ENCODE measurements at regions not wholly inside any gene's neighbourhood (a gene's known extent, or its start where the extent isn't known, plus 50 kb on each side); places are given as distances from the start of the nearest gene placed in this dataset.

DNA sequence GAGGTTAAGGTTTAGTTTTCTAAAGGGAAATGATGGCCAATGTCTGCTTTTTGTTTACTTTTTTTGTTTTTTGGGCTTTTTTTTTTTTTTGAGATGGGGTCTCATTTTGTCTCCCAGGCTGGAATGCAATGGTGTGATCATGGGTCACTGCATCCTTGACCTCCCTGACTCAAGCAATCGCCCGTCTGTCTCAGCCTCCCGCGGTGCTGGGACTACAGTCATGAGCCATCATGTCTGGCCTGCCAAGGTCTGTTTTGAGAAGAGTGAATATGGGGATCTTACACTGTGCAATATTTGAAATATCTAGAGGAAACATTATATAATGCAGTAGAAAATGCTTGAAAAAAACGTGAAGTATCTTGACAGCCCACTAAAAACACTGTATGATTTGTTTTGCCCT lies 162.5 kb downstream of the GASK1B start:
- Mint-ChIP-seq H3K27ac (ENCODE audit: unreplicated experiment) (no peak overlapping the region), H3K4me1 (ENCODE audit: low read depth, unreplicated experiment) (no peaks in the 10 kb centered on the region), H3K27me3 (ENCODE audit: unreplicated experiment) (no peaks in the 10 kb centered on the region), H3K36me3 (ENCODE audit: insufficient read depth, unreplicated experiment) (no peaks in the 10 kb centered on the region), H3K4me3 (ENCODE audit: low read depth, unreplicated experiment) (no peak overlapping the region), H3K9me3 (ENCODE audit: low read depth, unreplicated experiment) (no peaks in the 10 kb centered on the region)
- intact Hi-C loops (cut with micrococcal nuclease; ENCODE audit: unreplicated experiment): no loop called here
- CTCF ChIA-PET: no interaction called here
- no TSS peak for BruUV-seq (replicated peaks)
- TF ChIP-seq, protein P1, sequence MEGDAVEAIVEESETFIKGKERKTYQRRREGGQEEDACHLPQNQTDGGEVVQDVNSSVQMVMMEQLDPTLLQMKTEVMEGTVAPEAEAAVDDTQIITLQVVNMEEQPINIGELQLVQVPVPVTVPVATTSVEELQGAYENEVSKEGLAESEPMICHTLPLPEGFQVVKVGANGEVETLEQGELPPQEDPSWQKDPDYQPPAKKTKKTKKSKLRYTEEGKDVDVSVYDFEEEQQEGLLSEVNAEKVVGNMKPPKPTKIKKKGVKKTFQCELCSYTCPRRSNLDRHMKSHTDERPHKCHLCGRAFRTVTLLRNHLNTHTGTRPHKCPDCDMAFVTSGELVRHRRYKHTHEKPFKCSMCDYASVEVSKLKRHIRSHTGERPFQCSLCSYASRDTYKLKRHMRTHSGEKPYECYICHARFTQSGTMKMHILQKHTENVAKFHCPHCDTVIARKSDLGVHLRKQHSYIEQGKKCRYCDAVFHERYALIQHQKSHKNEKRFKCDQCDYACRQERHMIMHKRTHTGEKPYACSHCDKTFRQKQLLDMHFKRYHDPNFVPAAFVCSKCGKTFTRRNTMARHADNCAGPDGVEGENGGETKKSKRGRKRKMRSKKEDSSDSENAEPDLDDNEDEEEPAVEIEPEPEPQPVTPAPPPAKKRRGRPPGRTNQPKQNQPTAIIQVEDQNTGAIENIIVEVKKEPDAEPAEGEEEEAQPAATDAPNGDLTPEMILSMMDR (IDR thresholded peaks at IDR 0.05; ENCODE audit: unreplicated experiment): no peak
- no peak for DNase-seq

DNA sequence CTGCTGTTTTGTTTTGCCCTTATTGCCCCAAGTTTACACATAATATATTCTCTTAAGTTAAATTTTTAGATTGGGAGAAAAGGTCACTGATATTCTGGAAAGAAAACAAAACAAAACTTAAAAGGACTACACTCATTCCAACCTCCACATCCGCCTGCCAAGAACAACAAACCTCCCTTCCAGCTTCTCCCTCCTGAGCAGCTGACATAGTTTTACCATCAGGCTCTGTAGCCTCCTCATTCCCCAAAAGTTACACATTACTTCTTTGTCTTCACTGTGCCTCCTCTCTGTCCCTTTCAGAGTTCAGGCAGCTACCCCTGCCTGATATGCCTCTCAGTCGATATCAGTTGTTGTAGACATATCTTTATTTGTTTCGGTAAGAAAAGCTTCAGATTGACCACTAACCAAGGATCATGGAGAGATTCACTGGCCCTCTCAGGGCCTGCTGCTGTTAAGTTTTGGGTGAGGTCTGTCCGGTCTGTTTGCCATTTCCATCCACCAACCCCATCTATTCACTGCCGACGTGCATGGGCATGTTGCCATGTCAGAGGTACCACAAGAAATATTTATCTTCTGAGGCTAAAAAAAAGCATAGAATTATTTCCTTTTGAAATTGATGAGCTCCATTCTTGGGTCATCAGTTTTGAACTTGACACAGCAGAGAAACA lies 164.1 kb downstream of the GASK1B start:
- H3K27ac Mint-ChIP-seq (ENCODE audit: unreplicated experiment): no peak overlapping the region
- no peak for DNase-seq

DNA sequence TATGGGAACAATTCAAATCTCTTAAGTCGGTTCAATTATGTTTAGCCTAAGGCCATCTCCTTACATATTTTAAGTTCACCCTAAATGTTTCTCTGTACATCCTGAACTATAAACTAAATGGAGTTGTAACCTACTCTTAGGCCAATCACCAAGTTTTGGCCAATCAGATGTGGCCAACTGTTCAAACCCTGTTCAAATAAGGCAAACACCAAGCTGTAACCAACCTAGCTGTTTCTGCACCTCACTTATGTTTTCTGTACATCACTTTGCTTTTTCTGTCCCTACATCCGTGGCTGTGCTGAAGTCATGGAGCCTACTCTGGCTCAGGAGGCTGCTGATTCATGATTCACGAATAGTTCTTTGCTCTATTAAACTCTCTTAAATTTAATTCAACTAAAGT lies 165.3 kb downstream of the GASK1B start:
- CTCF ChIA-PET: no interaction called here
- no peak overlapping the region for H3K4me3 Mint-ChIP-seq (ENCODE audit: low read depth, unreplicated experiment)
- no peaks in the 10 kb centered on the region for H3K9me3 Mint-ChIP-seq (ENCODE audit: low read depth, unreplicated experiment)
- H3K36me3 Mint-ChIP-seq (ENCODE audit: insufficient read depth, unreplicated experiment): no peaks in the 10 kb centered on the region
- TF ChIP-seq, protein P1 (IDR thresholded peaks at IDR 0.05; ENCODE audit: unreplicated experiment): no peak
- BruUV-seq (replicated peaks): no TSS peak
- no peaks in the 10 kb centered on the region for H3K4me1 Mint-ChIP-seq (ENCODE audit: low read depth, unreplicated experiment)
- DNase-seq: no peak
- H3K27me3 Mint-ChIP-seq (ENCODE audit: unreplicated experiment): no peaks in the 10 kb centered on the region
- intact Hi-C loops (cut with micrococcal nuclease; ENCODE audit: unreplicated experiment): no loop called here
- no peak overlapping the region for H3K27ac Mint-ChIP-seq (ENCODE audit: unreplicated experiment)

More for the DNA sequence above, 164.1 kb downstream of the GASK1B start:
- Mint-ChIP-seq H3K36me3 (ENCODE audit: insufficient read depth, unreplicated experiment) (no peaks in the 10 kb centered on the region), H3K27me3 (ENCODE audit: unreplicated experiment) (no peaks in the 10 kb centered on the region), H3K9me3 (ENCODE audit: low read depth, unreplicated experiment) (no peaks in the 10 kb centered on the region), H3K4me3 (ENCODE audit: low read depth, unreplicated experiment) (no peak overlapping the region), H3K4me1 (ENCODE audit: low read depth, unreplicated experiment) (no peaks in the 10 kb centered on the region)
- intact Hi-C loops (cut with micrococcal nuclease; ENCODE audit: unreplicated experiment): no loop called here
- CTCF ChIA-PET: no interaction called here
- TF ChIP-seq, protein P1 (IDR thresholded peaks at IDR 0.05; ENCODE audit: unreplicated experiment): no peak
- no TSS peak for BruUV-seq (replicated peaks)

DNA sequence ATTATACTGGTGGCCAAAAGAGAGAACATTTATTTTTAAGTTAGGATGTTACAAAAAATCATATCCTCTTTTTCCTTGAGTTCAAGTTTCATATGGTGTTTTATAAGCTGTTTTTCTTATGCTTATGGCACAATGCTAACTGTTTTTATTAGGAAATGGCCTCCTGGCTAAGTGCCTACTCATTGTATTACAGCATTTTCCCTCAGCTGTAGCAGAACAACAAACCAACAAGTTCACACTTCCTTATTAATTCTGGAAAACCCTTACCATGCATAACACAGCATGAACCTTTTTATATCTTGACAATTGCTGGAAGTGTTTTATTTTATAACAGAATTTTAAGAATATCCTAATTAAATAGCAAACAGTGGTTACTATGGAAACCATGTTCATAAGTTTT lies 165.8 kb downstream of the GASK1B start:
- TF ChIP-seq, protein P1 (IDR thresholded peaks at IDR 0.05; ENCODE audit: unreplicated experiment): no peak
- no TSS peak for BruUV-seq (replicated peaks)
- H3K27ac Mint-ChIP-seq (ENCODE audit: unreplicated experiment): no peak overlapping the region
- CTCF ChIA-PET: no interaction called here
- intact Hi-C loops (cut with micrococcal nuclease; ENCODE audit: unreplicated experiment): no loop called here
- no peaks in the 10 kb centered on the region for H3K27me3 Mint-ChIP-seq (ENCODE audit: unreplicated experiment)
- H3K9me3 Mint-ChIP-seq (ENCODE audit: low read depth, unreplicated experiment): no peaks in the 10 kb centered on the region
- H3K4me1 Mint-ChIP-seq (ENCODE audit: low read depth, unreplicated experiment): no peaks in the 10 kb centered on the region
- H3K36me3 Mint-ChIP-seq (ENCODE audit: insufficient read depth, unreplicated experiment): no peaks in the 10 kb centered on the region
- no peak for DNase-seq
- no peak overlapping the region for H3K4me3 Mint-ChIP-seq (ENCODE audit: low read depth, unreplicated experiment)

All from Calu3 (cell line).